ENCODE measurements at regions not wholly inside any gene's neighbourhood (a gene's known extent, or its start where the extent isn't known, plus 50 kb on each side); places are given as distances from the start of the nearest gene placed in this dataset.

- Histone ChIP-seq H3K79me2 (ENCODE audit: control insufficient read depth in 1 of 2, insufficient read depth in 2 of 2, low read length in 2 of 2) (no peaks in the 10 kb centered on the region), H4K91ac (replicated peaks; ENCODE audit: insufficient read length, low read length) (no peak overlapping the region), H3K9me3 (ENCODE audit: insufficient read depth in 2 of 2, low read depth in 1 of 2, low read length in 1 of 2) (no peaks in the 10 kb centered on the region), H2AK5ac (ENCODE audit: low read depth, low read length) (no peak overlapping the region), H2BK20ac (ENCODE audit: low read length) (no peak overlapping the region), H2AFZ (ENCODE audit: low read length) (no peak overlapping the region), H3K27me3 (replicated peaks in 1 of 4; ENCODE audit: control insufficient read depth in 3 of 4, extremely low read depth in 1 of 4, insufficient read depth in 3 of 4, low read length in 3 of 4) (peaks cover 0 to 1% (median 0%) of the 10 kb centered on the region in 4 experiments; a peak in 2 of 7 replicates), H3K56ac (replicated peaks; ENCODE audit: insufficient read length, low read depth, low read length) (no peak overlapping the region), H2BK120ac (replicated peaks; ENCODE audit: low read depth, low read length) (no peak overlapping the region), H3K23me2 (ENCODE audit: low read depth, low read length) (no peaks in the 10 kb centered on the region), H3K4me2 (ENCODE audit: insufficient read depth in 1 of 2, low read depth in 2 of 2, low read length in 2 of 2) (no peak overlapping the region), H3K14ac (ENCODE audit: insufficient read length) (no peak overlapping the region), H3K4me3 (ENCODE audit: extremely low read depth in 1 of 4, insufficient read depth in 2 of 4, low read depth in 3 of 4, low read length in 4 of 4) (no peak overlapping the region), H3K18ac (ENCODE audit: extremely low read depth, low read length) (no peak overlapping the region), H3K79me1 (ENCODE audit: low read depth, low read length) (no peaks in the 10 kb centered on the region), H4K8ac (ENCODE audit: extremely low read depth, insufficient read depth, low read length) (no peak overlapping the region), H2BK15ac (ENCODE audit: low read length) (no peak overlapping the region), H2BK12ac (ENCODE audit: low read depth, low read length) (no peak overlapping the region), H3K36me3 (ENCODE audit: control insufficient read depth in 2 of 4, insufficient read depth in 4 of 4, low read length in 3 of 4) (no peaks in the 10 kb centered on the region), H2BK5ac (ENCODE audit: low read depth, low read length) (no peak overlapping the region), H3K27ac (ENCODE audit: low read depth, low read length) (no peak overlapping the region), H4K5ac (ENCODE audit: insufficient read length, low read depth, low read length) (no peak overlapping the region), H3K23ac (ENCODE audit: insufficient read length) (no peak overlapping the region), H4K20me1 (replicated peaks in 1 of 2; ENCODE audit: control insufficient read depth in 1 of 2, insufficient read depth in 2 of 2, low read length in 2 of 2) (no peaks in the 10 kb centered on the region), H3K4me1 (replicated peaks in 1 of 4; ENCODE audit: control insufficient read depth in 3 of 4, insufficient read depth in 4 of 4, low read length in 3 of 4) (peaks cover 0 to 5% (median 2%) of the 10 kb centered on the region in 4 experiments; a peak in 4 of 7 replicates), H3K4ac (replicated peaks; ENCODE audit: insufficient read length, low read depth, low read length) (no peak overlapping the region), H3K9ac (replicated peaks in 1 of 4; ENCODE audit: extremely low read depth in 1 of 4, low read depth in 3 of 4, low read length in 3 of 4) (no peak overlapping the region)
- 96% methylated on average over 2 of the region's 2 CpGs; no CpG with 5 or more reads in 1 of the 2 experiments for WGBS, 2 experiments (ENCODE audit: extremely low coverage in 1 of 2, insufficient coverage in 1 of 2, insufficient read length in 1 of 2, insufficient replicate concordance in 2 of 2, low coverage in 1 of 2, low lambda C conversion rate in 2 of 2, missing lambda C conversion rate in 1 of 2)
- CTCF ChIA-PET (ENCODE audit: partially characterized antibody): no interaction called here
- POLR2A ChIA-PET (ENCODE audit: partially characterized antibody): no interaction called here
- FAIRE-seq: no peak
- no peak for DNase-seq (ENCODE audit: low read depth in 1 of 2, low spot score in 2 of 2)
- TF ChIP-seq NRF1 (IDR thresholded peaks at IDR 0.05; ENCODE audit: low read depth, low read length) (no peak), BCL11A (IDR thresholded peaks at IDR 0.05; ENCODE audit: low read depth in 2 of 2, low read length in 2 of 2) (no peak), SIN3A (conservative IDR thresholded peaks at IDR 0.05 in 1 of 2, IDR thresholded peaks at IDR 0.05 in 1 of 2; ENCODE audit: low read depth in 1 of 2, low read length in 2 of 2) (no peak), PHF8 (conservative IDR thresholded peaks at IDR 0.05; ENCODE audit: low read depth, low read length) (no peak), JUN (IDR thresholded peaks at IDR 0.05; ENCODE audit: low read depth, low read length) (no peak), RFX5 (IDR thresholded peaks at IDR 0.05; ENCODE audit: borderline replicate concordance, low read depth, low read length) (no peak), ZNF274 (IDR thresholded peaks at IDR 0.05; ENCODE audit: borderline replicate concordance, extremely low read depth, low read length) (no peak), GABPA (IDR thresholded peaks at IDR 0.05; ENCODE audit: borderline replicate concordance, insufficient read depth, low read length) (no peak), ATF2 (IDR thresholded peaks at IDR 0.05; ENCODE audit: low read length) (no peak), CHD2 (IDR thresholded peaks at IDR 0.05; ENCODE audit: low read length) (no peak), GTF2F1 (IDR thresholded peaks at IDR 0.05; ENCODE audit: borderline replicate concordance, low read depth, low read length) (no peak), SP1 (IDR thresholded peaks at IDR 0.05; ENCODE audit: low read depth, low read length) (no peak)
Measured at GRCh38 chr15:39165020-39165706, 415.7 kb upstream of the THBS1 start.
